Body of pancreas (tissue), 4 donors: ENCODE measurements at regions not wholly inside any gene's neighbourhood (a gene's known extent, or its start where the extent isn't known, plus 50 kb on each side); places are given as distances from the start of the nearest gene placed in this dataset.

Experiments
- ATAC-seq: fragments of 150-250 bp; one replicate; pipeline ENCODE4 v1.9.1; 2016
- DNase-seq, 4 donors: peaks; one replicate each; pipeline ENCODE4 v3.0.0-alpha.2; 2019
- H3K27ac ChIP-seq, 4 donors: fragments of 200-600 bp; sonication (generic); 1 replicate in 3 of 4; 2 replicates in 1 of 4; pipeline versions ENCODE4 v1.5.1 to v1.6.1; 2016 to 2019; ENCODE audit warnings: mild to moderate bottlenecking in 1 of 4, mixed read lengths in 1 of 4, moderate library complexity in 1 of 4
- H3K27me3 ChIP-seq, 2 donors: fragments of 200-600 bp; sonication (generic); one replicate each; pipeline ENCODE4 v1.6.0; 2016; ENCODE audit warnings: mild to moderate bottlenecking in 1 of 2
- H3K36me3 ChIP-seq, 2 donors: fragments of 200-600 bp; sonication (generic); replicated peaks in 1 of 2; 2 replicates each; pipeline ENCODE4 v1.5.1; 2016; ENCODE audit warnings: low read depth in 2 of 2; ENCODE audit not compliant: insufficient read depth in 1 of 2
- H3K4me1 ChIP-seq: fragments of 200-600 bp; sonication (generic); one replicate; pipeline ENCODE4 v1.6.0; 2016
- H3K4me3 ChIP-seq, 2 donors: fragments of 200-600 bp; sonication (generic); 1 replicate in 1 of 2; 2 replicates in 1 of 2; pipeline ENCODE4 v1.5.1; 2016 to 2019
- H3K9me3 ChIP-seq, 3 donors: fragments of 200-600 bp; sonication (generic); 1 replicate in 2 of 3; 2 replicates in 1 of 3; pipeline ENCODE4 v1.5.1; 2016
- POLR2A ChIP-seq, 3 donors: fragments of 450-650 bp; IDR thresholded peaks; one replicate each; pipeline ENCODE4 v1.6.1; 2016; ENCODE audit warnings: antibody characterized with exemption in 3 of 3, mild to moderate bottlenecking in 2 of 3
- WGBS, 2 donors: methylation state at CpG; one replicate each; pipeline ENCODE4 v1.1.5; 2017; 5-methylcytosine and 5-hydroxymethylcytosine counted together
- intact Hi-C: fragments of 100-400 bp; cut with DNase I; formaldehyde crosslinking; loops from one replicate; pipeline ENCODE4 v1.15.1; 2023
- TF ChIP-seq, protein P1 (sequence below), 7 experiments: fragments of 450-650 bp in 4 of 7; fragments of 200-600 bp in 3 of 7; sonication (generic) in 3 of 7; IDR thresholded peaks; one replicate each; pipeline ENCODE4 v1.5.1; 2016 to 2019; ENCODE audit warnings: antibody characterized with exemption in 7 of 7

DNA sequence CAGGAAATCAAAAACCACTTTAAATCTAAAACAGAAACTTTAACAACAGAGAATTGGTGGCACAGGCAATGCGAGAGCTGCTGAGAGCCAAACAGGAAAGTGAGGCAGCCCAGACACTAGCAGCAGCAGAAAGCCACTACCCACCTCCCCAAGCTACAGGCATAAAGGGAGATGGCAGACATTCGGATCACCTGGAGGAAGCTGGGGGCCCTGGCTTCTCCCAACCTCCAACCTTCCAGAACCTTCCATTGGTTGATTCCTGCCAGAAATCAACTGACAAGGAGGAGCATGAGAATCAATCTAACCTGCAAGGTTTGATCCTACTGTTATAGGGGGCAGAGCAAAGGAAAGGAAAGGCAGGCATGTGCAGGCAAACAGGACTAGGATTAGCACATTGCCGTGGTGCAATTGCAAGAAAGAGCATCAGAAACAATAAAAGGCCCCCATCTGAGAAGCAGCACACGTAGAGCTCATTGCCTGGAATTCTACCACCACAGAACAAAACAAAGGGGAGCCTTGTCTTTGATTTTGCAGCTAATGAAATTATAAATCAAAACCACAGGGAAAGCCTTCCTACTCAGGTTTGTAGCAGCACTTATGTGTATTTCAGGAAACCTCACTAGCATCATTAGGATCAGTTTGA lies 427.3 kb upstream of the RASGEF1B start:
- intact Hi-C loops = no loop called here
- Histone ChIP-seq H3K27ac (no peak overlapping the region), H3K27me3 (no peaks in the 10 kb centered on the region), H3K4me1 (no peaks in the 10 kb centered on the region), H3K36me3 (no peaks in the 10 kb centered on the region), H3K4me3 (no peak overlapping the region), H3K9me3 (no peaks in the 10 kb centered on the region)
- 44 to 46% methylated on average over 4 of the region's 4 CpGs for WGBS, 2 donors
- no peak for DNase-seq
- no peak for TF ChIP-seq POLR2A (IDR thresholded peaks at IDR 0.05)
- TF ChIP-seq, protein P1, sequence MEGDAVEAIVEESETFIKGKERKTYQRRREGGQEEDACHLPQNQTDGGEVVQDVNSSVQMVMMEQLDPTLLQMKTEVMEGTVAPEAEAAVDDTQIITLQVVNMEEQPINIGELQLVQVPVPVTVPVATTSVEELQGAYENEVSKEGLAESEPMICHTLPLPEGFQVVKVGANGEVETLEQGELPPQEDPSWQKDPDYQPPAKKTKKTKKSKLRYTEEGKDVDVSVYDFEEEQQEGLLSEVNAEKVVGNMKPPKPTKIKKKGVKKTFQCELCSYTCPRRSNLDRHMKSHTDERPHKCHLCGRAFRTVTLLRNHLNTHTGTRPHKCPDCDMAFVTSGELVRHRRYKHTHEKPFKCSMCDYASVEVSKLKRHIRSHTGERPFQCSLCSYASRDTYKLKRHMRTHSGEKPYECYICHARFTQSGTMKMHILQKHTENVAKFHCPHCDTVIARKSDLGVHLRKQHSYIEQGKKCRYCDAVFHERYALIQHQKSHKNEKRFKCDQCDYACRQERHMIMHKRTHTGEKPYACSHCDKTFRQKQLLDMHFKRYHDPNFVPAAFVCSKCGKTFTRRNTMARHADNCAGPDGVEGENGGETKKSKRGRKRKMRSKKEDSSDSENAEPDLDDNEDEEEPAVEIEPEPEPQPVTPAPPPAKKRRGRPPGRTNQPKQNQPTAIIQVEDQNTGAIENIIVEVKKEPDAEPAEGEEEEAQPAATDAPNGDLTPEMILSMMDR (IDR thresholded peaks at IDR 0.05) = no peak
- no peak for ATAC-seq

DNA sequence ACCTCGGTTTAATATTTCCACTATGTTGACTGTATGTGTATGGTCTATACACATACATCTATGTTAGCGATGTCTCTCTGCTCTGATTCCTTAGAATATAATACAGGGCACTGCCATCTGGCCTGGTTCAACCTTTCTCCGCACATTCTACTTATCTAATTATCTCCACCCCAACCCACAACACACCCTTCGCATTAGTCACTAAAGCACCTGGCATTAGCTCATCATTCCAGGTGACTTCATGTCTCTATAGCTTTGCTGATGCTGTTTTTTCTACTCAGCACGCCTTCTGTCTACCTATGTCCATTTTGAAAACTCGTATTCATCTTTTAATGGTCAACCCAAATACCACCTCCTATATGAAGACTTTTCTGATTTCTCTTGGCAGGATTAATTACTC lies 425.2 kb upstream of the RASGEF1B start:
- TF ChIP-seq POLR2A (IDR thresholded peaks at IDR 0.05) = no peak
- TF ChIP-seq, protein P1 (IDR thresholded peaks at IDR 0.05) = no peak
- Histone ChIP-seq H3K4me1 (no peaks in the 10 kb centered on the region), H3K27me3 (no peaks in the 10 kb centered on the region), H3K36me3 (no peaks in the 10 kb centered on the region), H3K27ac (no peak overlapping the region), H3K4me3 (no peak overlapping the region), H3K9me3 (no peaks in the 10 kb centered on the region)
- 75 to 79% methylated on average over 6 of the region's 6 CpGs for WGBS, 2 donors
- DNase-seq = peak in 1 of 4 donors; percentile 5
- intact Hi-C loops = no loop called here
- ATAC-seq = no peak

DNA sequence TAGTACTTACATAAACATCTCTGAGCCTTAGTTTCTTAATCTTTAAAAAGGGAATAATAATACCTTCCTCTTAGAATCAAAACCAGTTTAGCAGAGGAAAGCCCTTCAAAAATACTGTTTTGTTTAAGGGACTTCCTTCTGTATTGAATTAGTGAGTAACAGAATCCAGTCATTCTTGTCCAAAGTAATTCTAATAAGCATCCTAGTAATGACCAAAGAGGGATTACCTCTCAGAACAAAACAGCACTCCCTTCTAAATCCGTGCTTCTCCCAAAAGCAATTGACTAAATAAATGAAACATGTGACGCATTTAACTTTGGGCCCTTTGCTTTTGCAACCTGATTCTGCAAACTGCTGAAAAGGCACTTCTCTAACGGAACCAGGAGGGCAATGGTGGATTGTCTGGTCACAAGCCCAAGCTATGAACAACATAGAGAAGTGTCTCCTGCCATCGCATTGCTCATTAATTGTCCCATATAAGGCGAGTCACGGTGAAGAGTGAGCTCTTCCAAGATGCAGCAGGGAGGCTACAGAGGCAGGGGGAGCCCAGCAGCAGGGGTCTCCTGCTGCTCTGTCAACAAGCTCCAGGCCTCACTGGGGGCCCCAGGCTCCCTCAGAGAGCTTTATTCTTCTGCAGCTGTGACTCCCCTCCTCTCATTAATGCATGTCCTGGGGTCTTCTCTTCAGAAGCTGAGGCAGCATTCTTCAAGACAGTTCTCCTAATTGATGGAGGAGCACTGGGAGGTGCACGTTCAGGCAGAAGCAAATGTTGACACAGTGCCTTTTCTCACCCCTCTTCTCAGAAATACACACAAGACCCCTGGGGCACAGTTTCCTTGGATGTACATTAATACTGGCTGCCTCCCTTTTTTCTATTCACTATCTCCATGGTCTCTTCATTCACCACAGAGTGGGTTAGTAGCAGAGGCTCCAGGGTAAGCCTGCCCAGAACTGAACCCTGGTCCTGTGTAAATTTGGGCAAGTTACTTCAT lies 419.6 kb upstream of the RASGEF1B start:
- H3K9me3 ChIP-seq = no peaks in the 10 kb centered on the region
- H3K4me1 ChIP-seq = no peaks in the 10 kb centered on the region
- intact Hi-C loops = no loop called here
- H3K36me3 ChIP-seq = no peaks in the 10 kb centered on the region
- DNase-seq (no peak), ATAC-seq (no peak)
- TF ChIP-seq, protein P1 (IDR thresholded peaks at IDR 0.05) = no peak
- TF ChIP-seq POLR2A (IDR thresholded peaks at IDR 0.05) = no peak
- H3K27ac ChIP-seq = no peak overlapping the region
- no peak overlapping the region for H3K4me3 ChIP-seq
- H3K27me3 ChIP-seq = no peaks in the 10 kb centered on the region
- WGBS, 2 donors = 48 to 61% methylated on average over 7 of the region's 7 CpGs

DNA sequence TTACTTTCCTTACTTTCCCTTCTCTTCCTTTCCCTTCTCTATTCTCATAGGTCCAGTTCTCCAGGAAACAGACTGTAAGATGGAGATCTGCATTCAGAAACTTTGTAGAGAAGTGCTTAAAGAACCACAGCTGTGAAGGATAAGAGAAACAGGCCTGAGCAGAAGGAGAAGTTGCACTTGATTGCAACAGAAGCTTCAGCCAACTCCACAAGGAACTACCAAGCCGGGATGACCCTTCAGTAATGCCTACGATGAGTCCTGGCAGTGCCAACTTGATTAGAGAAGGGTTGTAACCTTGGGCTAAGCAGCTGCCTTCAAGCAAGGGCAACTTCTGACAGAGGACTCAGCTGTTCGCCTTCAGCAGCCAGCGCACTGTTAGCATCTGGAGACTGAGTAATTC lies 413.3 kb upstream of the RASGEF1B start:
- WGBS, 2 donors = 78 to 86% methylated on average over 4 of the region's 4 CpGs
- H3K4me1 ChIP-seq = no peaks in the 10 kb centered on the region
- ATAC-seq (no peak), DNase-seq (no peak)
- H3K36me3 ChIP-seq = no peaks in the 10 kb centered on the region
- no peak overlapping the region for H3K27ac ChIP-seq
- no peak for TF ChIP-seq POLR2A (IDR thresholded peaks at IDR 0.05)
- TF ChIP-seq, protein P1 (IDR thresholded peaks at IDR 0.05) = no peak
- no peak overlapping the region for H3K4me3 ChIP-seq
- H3K9me3 ChIP-seq = no peaks in the 10 kb centered on the region
- H3K27me3 ChIP-seq = no peaks in the 10 kb centered on the region
- intact Hi-C loops = no loop called here
